GM10248 (cell line): ENCODE measurements at regions not wholly inside any gene's neighbourhood (a gene's known extent, or its start where the extent isn't known, plus 50 kb on each side); places are given as distances from the start of the nearest gene placed in this dataset.

Experiments
- CTCF ChIA-PET: fragments of 300-600 bp; sonication (Branson Sonifier 250); formaldehyde crosslinking; extraction: SDS; loops from one replicate; lab custom pipeline; 2021; ENCODE audit warnings: antibody characterized with exemption; lab: Yijun Ruan, JAX
- POLR2A ChIA-PET: fragments of 350-650 bp; sonication (Branson Sonifier 250); formaldehyde crosslinking; extraction: SDS; loops from one replicate; lab custom pipeline; 2020; ENCODE audit warnings: antibody characterized with exemption; lab: Yijun Ruan, JAX
- DNase-seq: peaks from one replicate; pipeline ENCODE4 v3.0.0; 2012; ENCODE audit errors: extremely low spot score
- TF ChIP-seq, protein P1 (sequence below): IDR thresholded peaks from 2 replicates; pipeline ENCODE4 v1.5.1; 2012; ENCODE audit warnings: mild to moderate bottlenecking, low read depth; ENCODE audit errors: extremely low read depth, missing control alignments, control extremely low read depth

DNA sequence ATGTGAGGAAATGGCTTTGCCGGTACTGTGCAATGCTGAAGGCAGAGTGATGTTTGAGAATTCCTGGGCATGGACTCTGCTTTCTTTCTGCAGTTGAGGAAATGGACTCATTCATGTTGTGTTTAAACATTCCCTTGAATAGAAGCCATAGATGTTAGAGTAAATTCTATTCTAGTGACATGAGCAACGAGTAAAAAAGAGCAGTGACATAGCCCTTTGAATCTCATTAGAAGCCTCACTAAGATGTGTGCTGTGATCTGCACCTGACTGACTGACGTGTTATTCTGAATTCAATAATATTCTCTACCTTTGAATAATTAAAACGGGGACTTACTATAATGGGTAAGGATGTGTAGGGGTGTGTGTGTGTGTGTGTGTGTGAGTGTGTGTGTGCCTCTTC is 113.7 kb upstream of the KLF4 start:
- no peak for DNase-seq
- TF ChIP-seq, protein P1, sequence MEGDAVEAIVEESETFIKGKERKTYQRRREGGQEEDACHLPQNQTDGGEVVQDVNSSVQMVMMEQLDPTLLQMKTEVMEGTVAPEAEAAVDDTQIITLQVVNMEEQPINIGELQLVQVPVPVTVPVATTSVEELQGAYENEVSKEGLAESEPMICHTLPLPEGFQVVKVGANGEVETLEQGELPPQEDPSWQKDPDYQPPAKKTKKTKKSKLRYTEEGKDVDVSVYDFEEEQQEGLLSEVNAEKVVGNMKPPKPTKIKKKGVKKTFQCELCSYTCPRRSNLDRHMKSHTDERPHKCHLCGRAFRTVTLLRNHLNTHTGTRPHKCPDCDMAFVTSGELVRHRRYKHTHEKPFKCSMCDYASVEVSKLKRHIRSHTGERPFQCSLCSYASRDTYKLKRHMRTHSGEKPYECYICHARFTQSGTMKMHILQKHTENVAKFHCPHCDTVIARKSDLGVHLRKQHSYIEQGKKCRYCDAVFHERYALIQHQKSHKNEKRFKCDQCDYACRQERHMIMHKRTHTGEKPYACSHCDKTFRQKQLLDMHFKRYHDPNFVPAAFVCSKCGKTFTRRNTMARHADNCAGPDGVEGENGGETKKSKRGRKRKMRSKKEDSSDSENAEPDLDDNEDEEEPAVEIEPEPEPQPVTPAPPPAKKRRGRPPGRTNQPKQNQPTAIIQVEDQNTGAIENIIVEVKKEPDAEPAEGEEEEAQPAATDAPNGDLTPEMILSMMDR = no peak
- ChIA-PET POLR2A (no interaction called here), CTCF (interaction anchor here (1.7 kb wide), 1 partner anchor 9 kb away, joined by 4 read pairs; no protein-coding TSS in a partner anchor)

DNA sequence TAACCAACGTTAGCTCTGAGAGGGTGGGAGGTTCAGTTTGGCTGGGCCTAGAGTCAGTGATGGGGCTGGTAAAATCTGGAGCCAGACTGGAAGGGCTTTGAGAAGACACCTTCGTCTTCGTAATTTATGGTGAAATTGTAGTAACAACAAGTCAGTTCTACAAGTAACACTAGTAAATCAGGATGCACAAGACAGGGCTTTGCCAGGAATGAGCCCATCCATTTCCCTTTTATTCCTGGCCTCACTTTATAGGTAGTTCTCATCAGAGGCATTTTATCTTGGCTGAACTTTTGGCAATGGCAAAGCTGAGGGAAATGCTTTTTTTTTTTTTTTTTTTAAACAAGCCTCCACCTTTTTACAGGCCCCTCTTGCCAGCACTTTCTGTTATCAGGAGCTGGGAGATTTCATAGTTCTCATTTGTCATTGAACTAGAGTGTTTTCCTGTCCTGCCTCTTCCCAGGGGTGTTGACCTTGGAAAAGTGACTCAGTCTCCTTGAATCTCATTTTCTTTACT is 110.5 kb upstream of the KLF4 start:
- TF ChIP-seq, protein P1 = no peak
- DNase-seq = no peak
- ChIA-PET POLR2A (no interaction called here), CTCF (interaction anchor here (1.4 to 1.5 kb wide), 2 partner anchors 9 to 11 kb away, joined by 4 to 5 read pairs; no protein-coding TSS in a partner anchor)

DNA sequence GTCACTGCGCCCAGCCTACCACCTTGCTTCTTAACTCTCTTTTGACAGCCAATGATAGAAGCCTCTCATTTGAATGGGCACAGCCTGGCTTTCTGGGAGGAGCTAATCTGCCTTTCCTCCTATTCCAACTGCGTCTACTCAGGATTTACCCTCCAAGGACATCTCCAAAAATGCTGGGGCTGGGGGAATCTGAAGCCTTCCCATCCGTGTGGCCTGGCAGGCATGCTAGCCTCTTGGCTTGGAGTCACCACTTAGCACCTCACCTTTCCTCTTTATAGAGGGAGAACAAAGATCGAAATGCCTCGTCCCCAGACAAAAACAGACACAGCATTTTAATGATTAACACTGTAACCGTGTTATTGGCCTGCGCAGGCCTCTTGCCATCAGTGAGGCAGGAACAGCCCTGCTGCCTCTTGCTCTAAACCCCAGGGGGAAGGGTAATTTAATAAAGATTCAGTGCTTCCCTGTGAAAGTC is 108.2 kb upstream of the KLF4 start:
- POLR2A ChIA-PET = no interaction called here
- TF ChIP-seq, protein P1 = no peak
- DNase-seq = no peak

DNA sequence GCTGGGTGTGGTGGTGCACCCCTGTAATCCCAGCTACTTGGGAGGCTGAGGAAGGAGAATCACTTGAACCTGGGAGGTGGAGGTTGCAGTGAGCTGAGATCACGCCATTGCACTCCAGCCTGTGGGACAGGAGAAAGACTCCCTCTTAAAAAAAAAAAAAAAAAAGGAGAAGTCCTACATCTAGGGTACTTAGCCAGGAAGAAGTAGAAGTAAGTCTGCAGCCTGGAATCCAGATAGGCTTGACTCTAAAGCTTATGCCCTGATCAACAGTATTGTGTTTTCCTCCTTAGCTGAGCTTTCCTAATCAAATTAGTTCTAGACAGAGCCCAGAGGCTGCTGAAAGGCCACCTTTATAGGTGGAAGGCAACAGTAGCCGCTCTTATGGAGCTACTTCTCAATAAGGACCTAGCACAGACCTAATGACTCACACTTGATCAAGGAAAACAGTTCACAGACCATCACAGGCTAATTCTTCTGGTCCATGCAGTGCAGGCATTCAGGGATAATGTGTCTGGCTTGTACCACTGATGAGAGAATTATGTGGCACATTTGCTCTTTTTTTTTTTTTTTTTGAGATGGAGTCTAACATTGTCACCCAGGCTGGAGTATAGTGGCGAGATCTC is 105.5 kb upstream of the KLF4 start:
- no peak for DNase-seq
- ChIA-PET CTCF (interaction anchor here (1.3 kb wide), 1 partner anchor 13 kb away, joined by 4 read pairs; no protein-coding TSS in a partner anchor), POLR2A (no interaction called here)
- TF ChIP-seq, protein P1 = no peak

More for the DNA sequence above, 108.2 kb upstream of the KLF4 start:
- CTCF ChIA-PET = no interaction called here

DNA sequence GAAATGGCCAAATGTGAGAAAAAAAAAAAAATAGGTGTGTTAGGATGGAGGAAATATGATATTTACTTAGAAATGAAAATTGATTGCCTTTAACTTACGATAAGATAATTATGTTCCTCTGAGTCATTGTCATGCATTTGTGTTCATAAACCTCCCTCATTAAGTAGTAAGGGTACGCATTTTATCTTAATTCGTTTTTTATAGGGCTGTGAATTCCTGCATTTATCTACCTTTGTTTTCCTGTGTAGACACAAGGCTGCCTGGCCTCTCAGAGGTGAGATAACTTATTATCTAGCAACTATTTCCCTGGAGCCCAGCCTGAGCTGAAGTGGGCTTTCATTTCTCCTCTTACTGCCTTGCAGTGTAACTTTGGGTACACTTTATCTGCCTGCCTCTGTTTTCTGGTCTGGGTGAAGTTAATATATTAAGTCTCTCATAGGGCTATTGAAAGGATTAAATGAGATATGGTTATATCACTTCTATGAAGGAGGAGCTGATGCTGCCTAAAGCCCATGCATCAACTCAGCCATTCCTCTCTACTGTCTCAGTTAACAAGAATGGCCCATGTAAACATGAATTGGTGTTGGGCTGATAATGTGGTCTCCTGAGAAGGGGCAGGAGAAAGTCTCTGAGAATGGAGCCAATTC is 103.8 kb upstream of the KLF4 start:
- TF ChIP-seq, protein P1 = no peak
- ChIA-PET CTCF (interaction anchor here (1.2 to 1.3 kb wide), 2 partner anchors 9 to 15 kb away, joined by 4 read pairs; no protein-coding TSS in a partner anchor), POLR2A (no interaction called here)
- no peak for DNase-seq

DNA sequence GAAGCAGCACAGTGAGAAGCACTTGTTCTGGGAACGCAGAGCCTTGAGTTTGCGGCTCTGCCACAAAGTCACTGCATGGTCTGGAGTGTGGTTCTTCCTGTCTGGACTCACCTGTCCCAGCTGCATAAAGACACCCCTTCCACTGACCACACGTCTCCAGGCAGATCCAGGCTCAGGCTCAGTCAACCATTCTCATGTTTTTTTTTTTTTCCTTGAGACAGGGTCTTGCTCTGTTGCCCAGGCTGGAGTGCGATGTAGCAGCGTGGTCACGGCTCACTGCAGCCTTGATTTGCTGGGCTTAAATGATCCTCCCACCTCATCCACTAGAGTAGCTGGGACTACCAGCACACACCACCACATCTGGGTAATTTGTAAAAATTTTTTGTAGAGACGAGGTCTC is 102.9 kb upstream of the KLF4 start:
- POLR2A ChIA-PET = no interaction called here
- no peak for DNase-seq
- CTCF ChIA-PET = no interaction called here
- TF ChIP-seq, protein P1 = no peak
